ES-I3 (cell line): ENCODE measurements at regions not wholly inside any gene's neighbourhood (a gene's known extent, or its start where the extent isn't known, plus 50 kb on each side); places are given as distances from the start of the nearest gene placed in this dataset.
"Not testable (repeated sequence)": the region's sequence is repeated elsewhere in the genome, so short reads cannot be mapped to it uniquely, and the experiment has no call there.

Experiments
- H3K36me3 ChIP-seq: 2 replicates; pipeline ENCODE4 v1.6.1; 2013; ENCODE audit warnings: mild to moderate bottlenecking, low read length, control low read depth, moderate library complexity; ENCODE audit not compliant: insufficient read depth
- H3K4me1 ChIP-seq: 2 replicates; pipeline ENCODE4 v1.6.1; 2013; ENCODE audit warnings: mild to moderate bottlenecking, control low read depth, low read length; ENCODE audit not compliant: insufficient read depth
- H3K9ac ChIP-seq: 2 replicates; pipeline ENCODE4 v1.6.1; 2013; ENCODE audit warnings: low read depth, mild to moderate bottlenecking, low read length, moderate library complexity
- H3K9me3 ChIP-seq: 2 replicates; pipeline ENCODE4 v1.6.1; 2013; ENCODE audit warnings: mild to moderate bottlenecking, low read length, moderate library complexity; ENCODE audit not compliant: control insufficient read depth, insufficient read depth

DNA sequence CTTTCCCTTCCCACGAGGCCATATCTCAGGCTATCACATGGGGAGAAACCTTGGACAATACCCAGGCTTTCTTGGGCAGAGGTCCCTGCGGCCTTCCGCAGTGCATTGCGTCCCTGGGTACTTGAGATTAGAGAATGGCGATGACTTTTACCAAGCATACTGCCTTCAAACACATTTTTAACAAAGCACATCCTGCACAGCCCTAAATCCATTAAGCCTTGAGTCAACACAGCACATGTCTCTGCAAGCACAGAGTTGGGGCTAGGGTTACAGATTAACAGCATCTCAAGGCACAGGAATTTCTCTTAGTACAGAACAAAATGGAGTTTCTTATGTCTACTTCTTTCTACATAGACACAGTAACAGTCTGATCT lies 494.2 kb downstream of the IGSF11 start:
- H3K9ac ChIP-seq, H3K9me3 ChIP-seq, H3K36me3 ChIP-seq: not testable (repeated sequence)
- peaks cover 14% of the 10 kb centered on the region; the same call in 1 of the 2 replicates for H3K4me1 ChIP-seq

DNA sequence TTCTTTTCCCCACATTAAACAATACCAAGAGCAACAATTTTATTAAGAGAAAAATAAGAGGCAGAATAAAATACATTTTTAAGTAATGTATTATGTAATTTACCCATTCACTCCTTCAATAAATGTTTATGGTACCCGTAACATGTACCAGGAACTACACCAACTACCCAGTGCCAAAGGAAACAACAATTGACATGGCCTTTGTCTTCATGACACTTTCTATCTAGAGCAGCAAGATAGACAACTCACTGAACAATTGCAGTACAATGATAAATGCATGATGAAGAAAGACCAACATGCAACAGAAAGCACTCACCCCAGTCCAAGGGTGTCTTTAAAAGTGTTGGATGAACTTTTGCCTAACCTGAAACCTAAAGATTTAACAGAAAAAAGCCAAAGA lies 493.8 kb downstream of the IGSF11 start:
- Histone ChIP-seq H3K9me3 (no peaks in the 10 kb centered on the region), H3K9ac (no peak overlapping the region), H3K36me3 (no peaks in the 10 kb centered on the region), H3K4me1 (peaks cover 14% of the 10 kb centered on the region; the same call in 1 of the 2 replicates)

GRCh38 chr3:118541796-118542195 lies 492.9 kb downstream of the IGSF11 start:
- H3K4me1 ChIP-seq = peaks cover 14% of the 10 kb centered on the region; the same call in 1 of the 2 replicates
- H3K9me3 ChIP-seq = no peaks in the 10 kb centered on the region
- no peak overlapping the region for H3K9ac ChIP-seq
- no peaks in the 10 kb centered on the region for H3K36me3 ChIP-seq

- no peaks in the 10 kb centered on the region for H3K9me3 ChIP-seq
- H3K4me1 ChIP-seq = peaks cover 18% of the 10 kb centered on the region; the same call in 1 of the 2 replicates
- H3K36me3 ChIP-seq = no peaks in the 10 kb centered on the region
- no peak overlapping the region for H3K9ac ChIP-seq
These were observed 490.8 kb downstream of the IGSF11 start for GRCh38 chr3:118543832-118544231.

- Histone ChIP-seq H3K9ac (no peak overlapping the region), H3K4me1 (peaks cover 23% of the 10 kb centered on the region; the same call in 1 of the 2 replicates)
These were observed 490.2 kb downstream of the IGSF11 start for GRCh38 chr3:118544458-118544857.

DNA sequence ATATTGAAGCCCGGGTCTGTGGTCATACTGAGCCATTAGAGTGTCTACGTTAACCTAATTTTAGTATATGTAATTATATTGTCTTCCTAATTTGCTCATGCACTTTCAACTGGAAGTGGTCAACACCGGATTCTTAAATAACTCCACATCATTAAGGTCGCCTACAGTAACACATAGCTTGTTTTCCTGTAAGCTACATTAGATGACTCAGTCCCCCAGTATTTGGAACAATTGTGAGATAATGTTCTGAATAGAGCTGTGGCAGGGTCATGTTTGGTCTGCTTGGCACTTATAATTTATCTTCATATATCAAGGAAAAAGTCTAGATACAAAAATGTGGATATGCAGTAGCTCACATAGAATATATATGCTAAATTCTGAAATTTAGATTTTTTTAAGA lies 486.2 kb downstream of the IGSF11 start:
- Histone ChIP-seq H3K9me3 (no peaks in the 10 kb centered on the region), H3K9ac (no peak overlapping the region), H3K4me1 (peaks cover 35% of the 10 kb centered on the region), H3K36me3 (no peaks in the 10 kb centered on the region)

More at GRCh38 chr3:118544458-118544857, 490.2 kb downstream of the IGSF11 start:
- no peaks in the 10 kb centered on the region for H3K36me3 ChIP-seq
- H3K9me3 ChIP-seq = no peaks in the 10 kb centered on the region

DNA sequence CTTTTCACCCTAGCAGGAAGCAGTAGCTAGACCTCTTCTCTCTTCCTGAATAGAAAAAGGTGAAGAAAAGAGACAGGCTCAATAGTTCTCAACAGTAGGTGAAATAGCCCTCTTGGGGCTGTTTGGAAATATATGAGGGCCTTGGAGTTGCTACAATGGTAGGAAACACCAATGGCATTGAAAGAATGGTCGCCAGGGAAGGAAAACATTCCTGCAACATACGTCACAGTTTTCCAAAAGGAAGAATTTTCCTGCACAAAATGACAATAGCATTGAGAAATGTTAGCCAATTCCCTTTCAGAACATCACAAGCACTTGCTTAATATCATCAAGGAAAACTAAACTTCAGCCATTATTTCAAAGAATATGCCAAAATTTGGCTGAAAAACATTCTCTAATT lies 484.5 kb downstream of the IGSF11 start:
- H3K9ac ChIP-seq = no peak overlapping the region
- no peaks in the 10 kb centered on the region for H3K36me3 ChIP-seq
- H3K4me1 ChIP-seq = peaks cover 21% of the 10 kb centered on the region
- peaks cover 2% of the 10 kb centered on the region; the same call in 1 of the 2 replicates for H3K9me3 ChIP-seq

- no peak overlapping the region for H3K9ac ChIP-seq
These were observed 484.1 kb downstream of the IGSF11 start for GRCh38 chr3:118550556-118550955.

GRCh38 chr3:118554148-118554838 lies 480.4 kb downstream of the IGSF11 start:
- Histone ChIP-seq H3K36me3 (no peaks in the 10 kb centered on the region), H3K9ac (no peak overlapping the region), H3K9me3 (peaks cover 2% of the 10 kb centered on the region; the same call in 1 of the 2 replicates), H3K4me1 (peaks cover 14% of the 10 kb centered on the region)

More at GRCh38 chr3:118550556-118550955, 484.1 kb downstream of the IGSF11 start:
- H3K4me1 ChIP-seq = peaks cover 21% of the 10 kb centered on the region
- no peaks in the 10 kb centered on the region for H3K36me3 ChIP-seq
- H3K9me3 ChIP-seq = peaks cover 2% of the 10 kb centered on the region; the same call in 1 of the 2 replicates

DNA sequence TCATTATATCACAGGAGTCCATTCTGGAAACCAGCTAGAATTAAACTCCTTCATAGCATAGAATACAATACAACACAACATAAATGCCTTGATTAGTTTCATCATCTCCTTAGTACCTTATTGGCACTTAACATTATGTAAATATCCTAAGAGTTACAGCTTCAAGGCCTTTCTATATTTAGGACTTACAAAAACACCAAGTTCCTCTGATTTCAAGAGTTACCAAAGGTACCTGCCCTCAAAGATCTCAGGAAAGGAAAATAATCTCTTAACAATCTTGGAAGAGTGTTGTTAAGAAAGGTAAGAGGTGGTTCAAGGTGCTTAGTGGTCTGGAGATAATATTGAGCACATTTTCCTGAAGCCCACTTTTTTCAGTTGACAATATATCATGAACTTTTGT lies 477.7 kb downstream of the IGSF11 start:
- H3K36me3 ChIP-seq = no peaks in the 10 kb centered on the region
- H3K4me1 ChIP-seq = no peaks in the 10 kb centered on the region
- H3K9me3 ChIP-seq = peaks cover 2% of the 10 kb centered on the region; the same call in 1 of the 2 replicates
- no peak overlapping the region for H3K9ac ChIP-seq

DNA sequence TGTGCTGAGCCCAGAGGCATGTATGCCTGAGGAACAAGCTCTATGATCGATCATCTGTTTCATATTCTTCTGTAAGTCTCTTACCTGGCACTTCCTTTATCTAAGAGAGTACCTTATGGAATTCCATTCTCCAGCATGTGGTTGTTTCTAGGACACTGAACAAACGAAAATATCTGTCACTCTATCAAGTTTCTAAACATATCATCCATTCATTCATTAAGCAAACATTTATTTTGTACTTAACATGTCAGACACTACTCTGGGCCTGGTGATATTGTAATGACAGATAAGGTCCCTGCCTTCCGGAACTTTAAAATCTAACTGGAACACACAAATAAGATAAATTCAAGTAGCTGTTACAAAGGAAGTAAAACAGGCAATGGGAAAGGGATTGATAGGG lies 477.1 kb downstream of the IGSF11 start:
- H3K9me3 ChIP-seq = peaks cover 2% of the 10 kb centered on the region; the same call in 1 of the 2 replicates
- no peaks in the 10 kb centered on the region for H3K36me3 ChIP-seq
- H3K4me1 ChIP-seq = no peaks in the 10 kb centered on the region
- H3K9ac ChIP-seq = no peak overlapping the region

- H3K9ac ChIP-seq = no peak overlapping the region
- H3K9me3 ChIP-seq = peaks cover 2% of the 10 kb centered on the region; the same call in 1 of the 2 replicates
- H3K4me1 ChIP-seq = no peaks in the 10 kb centered on the region
- no peaks in the 10 kb centered on the region for H3K36me3 ChIP-seq
These were observed 475.4 kb downstream of the IGSF11 start for GRCh38 chr3:118559286-118559685.

- Histone ChIP-seq H3K4me1 (no peaks in the 10 kb centered on the region), H3K36me3 (no peaks in the 10 kb centered on the region), H3K9ac (no peak overlapping the region), H3K9me3 (no peaks in the 10 kb centered on the region)
These were observed 469.8 kb downstream of the IGSF11 start for GRCh38 chr3:118564800-118565199.

DNA sequence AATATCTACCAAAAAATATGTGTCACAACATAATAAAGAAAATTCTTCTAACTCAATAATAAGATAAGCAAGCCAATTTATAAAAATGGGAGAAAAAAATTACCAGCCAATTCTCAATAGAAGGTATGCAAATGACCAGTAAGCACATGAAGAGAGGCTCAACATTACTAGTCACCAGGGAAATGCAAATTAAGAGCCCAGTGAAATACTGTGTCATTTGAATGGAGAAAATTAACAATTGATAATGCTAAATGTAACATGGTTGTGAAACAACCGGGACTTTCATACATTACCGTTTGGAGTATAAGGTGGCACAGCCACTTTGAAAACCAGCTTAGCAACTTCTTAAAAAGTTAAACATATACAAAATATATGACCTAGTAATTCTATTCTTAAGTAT lies 460.7 kb downstream of the IGSF11 start:
- Histone ChIP-seq H3K36me3 (no peaks in the 10 kb centered on the region), H3K9me3 (no peaks in the 10 kb centered on the region), H3K4me1 (0 out of 2 replicates have a peak, but pooled peaks cover 4% of the 10 kb centered on the region), H3K9ac (no peak overlapping the region)

DNA sequence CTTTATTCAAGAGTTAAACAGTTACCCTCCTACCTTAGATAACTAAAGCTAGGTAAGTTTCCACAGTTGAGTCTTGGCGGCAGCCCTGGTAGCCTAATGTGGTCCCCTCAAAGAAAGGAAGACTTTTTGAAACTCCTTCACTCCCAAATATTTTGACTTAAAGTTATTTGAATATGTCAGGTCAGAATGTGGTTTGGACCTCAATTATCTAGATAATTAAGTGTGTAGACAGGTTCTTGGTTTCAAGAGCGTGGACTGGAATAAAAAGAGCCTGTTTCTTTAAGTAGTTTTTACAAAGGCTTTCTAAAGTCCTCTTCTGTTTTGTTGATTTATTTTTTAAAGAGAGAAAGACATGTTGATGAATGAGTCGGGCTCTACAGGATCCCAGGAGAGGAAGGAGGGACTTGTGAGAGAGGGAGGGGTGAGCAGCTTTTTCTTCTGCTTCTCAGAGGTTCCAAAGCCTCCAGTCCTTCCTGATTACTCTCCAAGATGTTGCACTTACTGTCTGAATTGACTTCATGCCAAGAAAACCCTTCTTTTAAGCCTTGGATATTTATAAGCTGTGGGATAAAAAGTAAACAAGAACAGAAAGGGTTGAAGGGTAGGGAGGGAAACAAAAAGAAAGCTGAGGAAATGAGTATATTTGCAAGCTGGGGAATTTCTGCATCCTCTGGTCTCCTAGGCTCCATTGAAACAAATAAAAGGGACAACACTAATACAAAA lies 457.4 kb downstream of the IGSF11 start:
- Histone ChIP-seq H3K36me3 (no peaks in the 10 kb centered on the region), H3K9me3 (no peaks in the 10 kb centered on the region), H3K4me1 (0 out of 2 replicates have a peak, but pooled peaks cover 4% of the 10 kb centered on the region), H3K9ac (no peak overlapping the region)
